AG08396 (cell line): ENCODE measurements at regions not wholly inside any gene's neighbourhood (a gene's known extent, or its start where the extent isn't known, plus 50 kb on each side); places are given as distances from the start of the nearest gene placed in this dataset.
A peak's percentile ranks its signal among the peaks of the same experiment; 100 is the strongest.

ENCODE experiments used
- DNase-seq: peaks from one replicate; pipeline ENCODE4 v3.0.0; 2012; ENCODE audit warnings: low spot score, mixed read lengths

GRCh38 chr10:120285408-120285807 lies 171.6 kb upstream of the PLPP4 start:
- DNase-seq: no peak

DNA sequence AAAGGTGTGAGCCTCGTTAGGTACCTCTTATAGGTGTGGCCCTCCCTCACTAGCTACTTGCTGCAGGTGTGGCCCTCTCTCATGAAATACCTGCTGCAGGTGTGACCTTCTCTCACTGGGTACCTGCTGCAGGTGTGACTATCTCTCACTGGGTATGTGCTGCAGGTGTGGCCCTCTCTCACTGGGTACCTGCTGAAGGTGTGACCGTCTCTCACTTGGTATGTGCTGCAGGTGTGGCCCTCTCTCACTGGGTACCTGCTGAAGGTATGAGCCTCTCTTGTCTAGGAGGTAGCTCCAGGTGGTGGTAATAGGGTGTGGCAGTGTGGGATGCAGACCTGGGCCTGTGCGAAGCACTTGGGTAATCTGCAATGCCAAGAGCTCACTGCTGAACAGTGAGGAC lies 170.7 kb upstream of the PLPP4 start:
- DNase-seq: no peak

DNA sequence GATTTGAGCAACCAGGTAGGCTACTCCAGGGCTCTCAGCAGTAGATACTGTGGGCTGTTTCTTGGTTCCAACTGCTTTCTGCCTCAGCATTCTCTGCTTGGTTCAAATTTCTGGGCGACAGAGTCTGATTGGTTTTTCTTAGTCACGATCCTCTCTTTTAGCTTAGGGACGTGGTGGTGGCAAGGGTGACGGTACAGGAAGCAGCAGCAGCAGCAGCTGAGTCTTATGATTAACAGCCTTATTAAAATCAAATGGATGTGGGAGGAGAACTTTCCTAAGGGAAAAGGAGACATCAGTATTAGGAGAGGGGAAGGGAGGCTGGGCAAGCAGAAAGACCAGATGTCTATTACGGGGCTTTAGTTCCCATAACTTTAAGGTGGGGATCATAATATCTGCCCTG lies 156.5 kb upstream of the PLPP4 start:
- no peak for DNase-seq

DNA sequence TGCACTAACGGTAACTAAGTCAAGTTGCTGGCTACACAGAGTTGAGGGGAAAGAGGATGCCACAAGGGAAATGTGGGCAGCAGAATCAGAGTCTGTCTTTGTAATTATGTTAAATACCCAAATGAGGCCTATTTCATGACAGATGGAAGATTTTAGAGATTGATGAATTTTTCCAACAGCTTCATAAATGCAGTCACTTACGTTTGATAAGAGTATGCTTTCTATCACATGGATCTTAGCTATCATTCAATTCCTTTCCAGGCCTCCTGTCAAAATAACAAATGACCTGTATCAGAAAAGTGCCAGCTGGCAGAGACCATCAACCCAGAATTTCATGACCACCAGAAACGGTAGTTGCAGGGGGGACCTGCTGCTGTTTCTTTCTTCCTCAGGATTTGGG lies 148.4 kb upstream of the PLPP4 start:
- DNase-seq: no peak

- DNase-seq: no peak
These were observed 143.3 kb upstream of the PLPP4 start for GRCh38 chr10:120313715-120314114.

- no peak for DNase-seq
These were observed 142.6 kb upstream of the PLPP4 start for GRCh38 chr10:120314442-120314841.

GRCh38 chr10:120318862-120319261 lies 138.2 kb upstream of the PLPP4 start:
- DNase-seq: no peak

GRCh38 chr10:120327675-120328074 lies 129.4 kb upstream of the PLPP4 start:
- DNase-seq: no peak

GRCh38 chr10:120328647-120329046 lies 128.4 kb upstream of the PLPP4 start:
- no peak for DNase-seq

DNA sequence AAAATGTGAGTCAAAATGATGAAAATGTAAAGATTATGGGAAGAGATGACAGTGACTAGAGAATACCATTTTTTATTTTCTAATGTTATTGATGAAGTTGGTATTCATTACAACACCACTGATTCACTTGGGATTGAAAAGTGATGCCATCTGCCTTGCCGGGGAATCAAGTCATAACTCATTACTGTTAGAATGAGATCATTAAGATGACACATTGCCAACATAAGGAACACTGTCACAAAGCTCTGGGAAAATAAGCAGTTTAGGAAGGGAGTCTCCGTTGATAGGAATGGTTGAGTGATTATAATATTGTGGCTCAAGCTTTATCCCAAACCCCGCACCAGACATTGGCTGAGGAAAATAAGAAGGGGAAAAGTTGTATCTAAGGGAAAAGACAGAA lies 121.5 kb upstream of the PLPP4 start:
- no peak for DNase-seq

DNA sequence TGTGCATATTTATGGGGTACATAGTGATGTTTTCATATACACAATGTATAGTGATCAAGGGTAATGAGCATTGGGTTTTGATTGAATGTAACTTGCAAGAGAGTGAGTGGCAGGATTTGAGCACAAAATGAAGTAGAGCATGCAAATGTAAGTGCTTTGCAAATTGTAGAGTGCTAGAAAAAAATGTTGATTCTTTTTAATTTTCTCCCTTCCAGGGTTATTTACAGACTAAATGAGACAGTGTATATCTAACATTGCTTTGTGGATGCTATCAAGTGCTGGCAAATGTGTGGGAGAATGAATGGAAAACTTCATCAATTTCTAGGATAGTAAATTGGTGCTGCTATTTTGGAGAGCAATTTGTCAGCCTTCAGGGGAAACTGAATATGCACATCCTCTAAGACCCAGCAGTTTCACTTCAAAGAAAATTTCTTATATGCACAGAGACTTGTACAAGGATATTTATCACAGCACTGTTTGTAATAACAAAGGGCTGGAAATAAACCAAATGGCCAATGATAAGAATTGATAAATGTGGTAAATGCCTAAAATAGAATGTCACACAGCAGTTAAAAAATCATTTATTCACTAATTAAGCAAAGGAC lies 120.6 kb upstream of the PLPP4 start:
- no peak for DNase-seq

GRCh38 chr10:120336911-120337540 lies 120.0 kb upstream of the PLPP4 start:
- DNase-seq: peak; percentile 15

DNA sequence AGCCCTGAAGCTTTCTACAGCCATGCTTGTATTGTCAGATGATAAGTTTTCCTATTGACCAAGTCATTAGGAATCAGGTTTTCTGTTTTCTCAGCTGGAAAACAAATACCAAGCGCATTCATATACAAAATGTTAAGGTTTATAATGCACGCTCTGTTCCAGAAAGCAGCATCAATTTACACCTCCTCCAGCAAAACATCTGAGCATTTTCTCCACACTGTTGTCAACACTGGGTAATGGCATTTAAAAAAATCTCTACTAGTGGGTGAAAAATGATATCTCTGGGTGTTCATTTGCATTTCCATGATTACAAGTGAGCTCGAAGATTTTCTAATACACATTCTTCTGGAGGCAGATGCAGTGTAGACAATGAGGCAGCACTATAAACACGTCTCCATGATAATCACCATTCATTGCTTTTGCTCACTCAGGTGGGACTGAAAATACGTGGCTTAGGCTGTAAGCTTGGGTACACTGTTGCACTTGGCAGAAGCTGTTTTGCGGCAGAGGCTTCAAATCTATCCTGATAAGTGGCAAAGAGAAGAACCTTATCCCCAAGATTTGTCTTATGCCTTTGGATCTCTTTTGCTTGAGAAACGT lies 114.8 kb upstream of the PLPP4 start:
- no peak for DNase-seq

DNA sequence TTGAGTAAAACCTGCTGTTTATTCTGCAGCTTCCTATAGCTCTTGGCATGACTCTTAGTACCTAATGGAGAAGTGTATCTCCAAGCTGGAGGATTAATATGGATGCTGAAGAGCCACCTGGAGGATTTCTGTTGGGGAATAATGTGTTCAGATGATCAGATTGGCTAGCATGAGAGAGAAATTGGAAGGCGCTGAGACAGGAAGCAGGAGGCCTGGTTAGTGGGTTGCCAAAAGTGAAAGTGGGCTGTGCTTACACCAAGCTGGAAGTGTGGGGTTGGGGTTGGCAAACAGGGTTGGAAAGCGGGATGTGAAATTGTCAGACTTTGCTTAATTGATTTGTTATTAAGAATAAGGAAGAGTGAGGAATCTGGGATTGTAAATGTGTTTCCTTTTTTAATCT lies 111.8 kb upstream of the PLPP4 start:
- no peak for DNase-seq

GRCh38 chr10:120347644-120348043 lies 109.4 kb upstream of the PLPP4 start:
- no peak for DNase-seq

GRCh38 chr10:120349069-120349468 lies 108.0 kb upstream of the PLPP4 start:
- no peak for DNase-seq

GRCh38 chr10:120355425-120355824 lies 101.6 kb upstream of the PLPP4 start:
- DNase-seq: no peak

GRCh38 chr10:120360571-120360970 lies 96.5 kb upstream of the PLPP4 start:
- DNase-seq: no peak

GRCh38 chr10:120365872-120366271 lies 91.2 kb upstream of the PLPP4 start:
- DNase-seq: no peak

GRCh38 chr10:120367341-120367740 lies 89.7 kb upstream of the PLPP4 start:
- DNase-seq: no peak

GRCh38 chr10:120368338-120368737 lies 88.7 kb upstream of the PLPP4 start:
- no peak for DNase-seq

- no peak for DNase-seq
These were observed 88.1 kb upstream of the PLPP4 start for GRCh38 chr10:120368927-120369326.

DNA sequence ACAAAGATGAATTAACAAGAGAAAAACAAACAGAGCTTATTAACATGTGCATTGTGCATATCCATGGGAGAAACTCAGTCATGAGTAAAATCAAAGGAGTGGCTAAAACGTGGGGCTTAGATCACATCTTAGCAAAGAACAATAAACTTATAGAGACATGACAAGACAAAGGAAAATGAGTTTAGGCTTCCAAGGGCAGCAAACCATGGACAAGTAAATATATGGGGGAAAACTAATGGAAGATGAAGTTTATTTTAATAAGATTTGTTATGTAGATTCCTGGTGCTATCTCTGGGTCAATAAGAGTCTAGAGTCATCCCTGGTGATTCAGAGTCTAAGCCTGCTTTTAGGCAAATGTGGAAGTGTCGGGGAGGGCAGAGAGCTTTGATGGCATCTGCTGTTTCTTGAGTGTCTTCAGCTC lies 87.2 kb upstream of the PLPP4 start:
- no peak for DNase-seq

GRCh38 chr10:120371856-120372255 lies 85.2 kb upstream of the PLPP4 start:
- no peak for DNase-seq
